Gastroesophageal sphincter (tissue), 4 donors: ENCODE measurements at regions not wholly inside any gene's neighbourhood (a gene's known extent, or its start where the extent isn't known, plus 50 kb on each side); places are given as distances from the start of the nearest gene placed in this dataset.
"Not testable (repeated sequence)": the region's sequence is repeated elsewhere in the genome, so short reads cannot be mapped to it uniquely, and the experiment has no call there.

Source experiments
- ATAC-seq: fragments of 150-250 bp; one replicate; pipeline ENCODE4 v1.9.1; 2016; ENCODE audit warnings: mild to moderate bottlenecking, moderate library complexity
- H3K27ac ChIP-seq, 4 donors: fragments of 200-600 bp; sonication (generic) in 3 of 4; 1 replicate in 3 of 4; 2 replicates in 1 of 4; pipeline ENCODE4 v1.5.1; 2016 to 2019
- H3K27me3 ChIP-seq: fragments of 200-600 bp; sonication (generic); one replicate; pipeline ENCODE4 v1.5.1; 2019
- H3K36me3 ChIP-seq, 2 donors: fragments of 200-600 bp; sonication (generic); one replicate each; pipeline ENCODE4 v1.5.1; 2019; ENCODE audit warnings: control low read depth in 1 of 2
- H3K4me1 ChIP-seq, 3 donors: fragments of 200-600 bp; sonication (generic); 1 replicate in 2 of 3; 2 replicates in 1 of 3; pipeline ENCODE4 v1.5.1; 2016 to 2019; ENCODE audit warnings: control low read depth in 2 of 3
- H3K4me3 ChIP-seq, 2 donors: fragments of 200-600 bp; sonication (generic); one replicate each; pipeline ENCODE4 v1.5.1; 2019; ENCODE audit warnings: mild to moderate bottlenecking in 1 of 2, moderate library complexity in 1 of 2
- H3K9me3 ChIP-seq, 3 donors: fragments of 200-600 bp; sonication (generic); one replicate each; pipeline ENCODE4 v1.5.1; 2017 to 2019; ENCODE audit warnings: control low read depth in 2 of 3
- EP300 ChIP-seq: sonication (generic); formaldehyde crosslinking; IDR thresholded peaks from one replicate; pipeline ENCODE4 v1.6.1; 2017; ENCODE audit warnings: antibody characterized with exemption, mild to moderate bottlenecking
- POLR2A ChIP-seq, 2 donors: fragments of 450-650 bp; IDR thresholded peaks; one replicate each; pipeline ENCODE4 v1.6.1; 2017; ENCODE audit warnings: antibody characterized with exemption in 2 of 2, mild to moderate bottlenecking in 2 of 2, moderate library complexity in 1 of 2
- POLR2AphosphoS5 ChIP-seq: sonication (generic); formaldehyde crosslinking; IDR thresholded peaks from one replicate; pipeline ENCODE4 v1.6.1; 2017; ENCODE audit warnings: antibody characterized with exemption
- WGBS, 2 donors: methylation state at CpG; one replicate each; pipeline ENCODE4 v1.1.5; 2018; ENCODE audit warnings: low coverage in 1 of 2; 5-methylcytosine and 5-hydroxymethylcytosine counted together
- TF ChIP-seq, protein P1 (sequence below), 4 experiments: fragments of 200-600 bp in 2 of 4; fragments of 450-650 bp in 2 of 4; sonication (generic) in 1 of 4; IDR thresholded peaks; one replicate each; pipeline ENCODE4 v1.5.1; 2017 to 2019; ENCODE audit warnings: antibody characterized with exemption in 4 of 4, mild to moderate bottlenecking in 2 of 4, moderate library complexity in 2 of 4

DNA sequence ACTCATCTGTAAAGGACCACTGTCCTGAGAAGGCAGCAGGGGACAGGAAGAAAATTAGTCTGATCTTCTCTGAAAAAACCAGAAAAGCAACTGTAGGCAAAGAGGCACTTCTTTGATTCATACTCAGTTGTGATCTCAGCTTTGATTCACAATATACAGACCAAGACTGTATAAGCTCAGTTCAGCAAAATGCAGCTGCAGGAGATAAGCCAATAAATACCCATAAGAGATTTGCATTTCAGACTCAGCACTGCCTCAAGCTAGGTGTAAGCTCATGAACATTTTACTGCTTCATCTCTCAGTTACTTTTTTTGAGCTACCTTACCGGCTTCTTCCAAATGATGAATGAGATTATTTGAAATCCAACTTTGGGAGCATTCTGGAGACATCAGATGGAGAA, 64.2 kb upstream of the LYZL1 start:
- Histone ChIP-seq H3K27ac (no peak overlapping the region), H3K4me3 (no peak overlapping the region), H3K4me1 (no peaks in the 10 kb centered on the region), H3K36me3 (no peaks in the 10 kb centered on the region), H3K27me3 (peaks cover 59% of the 10 kb centered on the region), H3K9me3 (no peaks in the 10 kb centered on the region)
- no peak for TF ChIP-seq EP300
- no peak for TF ChIP-seq POLR2AphosphoS5
- no peak for TF ChIP-seq POLR2A (IDR thresholded peaks at IDR 0.05)
- TF ChIP-seq, protein P1, sequence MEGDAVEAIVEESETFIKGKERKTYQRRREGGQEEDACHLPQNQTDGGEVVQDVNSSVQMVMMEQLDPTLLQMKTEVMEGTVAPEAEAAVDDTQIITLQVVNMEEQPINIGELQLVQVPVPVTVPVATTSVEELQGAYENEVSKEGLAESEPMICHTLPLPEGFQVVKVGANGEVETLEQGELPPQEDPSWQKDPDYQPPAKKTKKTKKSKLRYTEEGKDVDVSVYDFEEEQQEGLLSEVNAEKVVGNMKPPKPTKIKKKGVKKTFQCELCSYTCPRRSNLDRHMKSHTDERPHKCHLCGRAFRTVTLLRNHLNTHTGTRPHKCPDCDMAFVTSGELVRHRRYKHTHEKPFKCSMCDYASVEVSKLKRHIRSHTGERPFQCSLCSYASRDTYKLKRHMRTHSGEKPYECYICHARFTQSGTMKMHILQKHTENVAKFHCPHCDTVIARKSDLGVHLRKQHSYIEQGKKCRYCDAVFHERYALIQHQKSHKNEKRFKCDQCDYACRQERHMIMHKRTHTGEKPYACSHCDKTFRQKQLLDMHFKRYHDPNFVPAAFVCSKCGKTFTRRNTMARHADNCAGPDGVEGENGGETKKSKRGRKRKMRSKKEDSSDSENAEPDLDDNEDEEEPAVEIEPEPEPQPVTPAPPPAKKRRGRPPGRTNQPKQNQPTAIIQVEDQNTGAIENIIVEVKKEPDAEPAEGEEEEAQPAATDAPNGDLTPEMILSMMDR (IDR thresholded peaks at IDR 0.05): no peak
- 40% methylated on average over 1 of the region's 1 CpG; no CpG with 5 or more reads in 1 of the 2 donors for WGBS, 2 donors
- no peak for ATAC-seq

DNA sequence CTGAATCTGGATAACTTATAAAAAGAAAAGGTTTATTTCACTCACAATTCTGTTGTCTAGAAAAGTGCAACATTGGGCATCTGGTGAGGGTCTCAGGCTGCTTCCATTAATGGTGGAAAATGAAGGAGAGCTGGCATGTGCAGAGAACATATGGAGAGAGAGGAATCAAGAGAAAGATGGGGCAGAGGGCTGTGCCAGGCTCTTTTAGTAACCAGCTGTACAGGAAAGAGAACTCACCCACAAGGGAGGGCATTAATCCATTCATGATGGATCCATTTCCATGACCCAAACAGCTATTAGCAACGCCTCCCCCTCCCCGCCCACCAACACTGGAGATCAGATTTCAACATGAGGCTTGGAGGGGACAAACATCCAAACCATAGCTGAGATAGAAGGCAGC, 61.7 kb upstream of the LYZL1 start:
- H3K36me3 ChIP-seq: no peaks in the 10 kb centered on the region
- no peaks in the 10 kb centered on the region for H3K4me1 ChIP-seq
- no peak for ATAC-seq
- no peak overlapping the region for H3K4me3 ChIP-seq
- H3K27me3 ChIP-seq: peaks cover 72% of the 10 kb centered on the region
- 58 to 73% methylated on average over 2 of the region's 2 CpGs for WGBS, 2 donors
- H3K9me3 ChIP-seq: no peaks in the 10 kb centered on the region
- TF ChIP-seq EP300 (no peak), POLR2AphosphoS5 (no peak), POLR2A (IDR thresholded peaks at IDR 0.05) (no peak)
- TF ChIP-seq, protein P1 (IDR thresholded peaks at IDR 0.05): no peak
- H3K27ac ChIP-seq: no peak overlapping the region

DNA sequence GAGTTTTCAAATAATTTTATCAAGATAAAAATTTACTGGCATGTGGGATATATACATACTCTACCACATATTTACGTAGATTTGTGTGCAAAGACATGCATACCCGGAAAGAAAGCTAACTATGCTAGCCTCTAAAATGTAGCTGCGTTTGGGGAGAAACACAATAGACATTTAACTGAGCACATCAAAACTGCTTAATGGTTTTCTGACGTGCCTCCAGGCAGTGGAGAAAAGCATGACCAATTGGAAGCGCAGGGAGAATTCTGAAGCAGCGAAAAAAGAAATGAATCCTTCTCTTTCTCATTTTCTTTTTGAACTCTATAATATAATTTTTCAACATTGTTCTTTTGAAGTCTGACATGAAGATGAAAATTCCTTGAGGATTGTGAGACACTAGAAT, 60.3 kb upstream of the LYZL1 start:
- no peak overlapping the region for H3K4me3 ChIP-seq
- TF ChIP-seq POLR2A (IDR thresholded peaks at IDR 0.05) (no peak), POLR2AphosphoS5 (no peak), EP300 (no peak)
- TF ChIP-seq, protein P1 (IDR thresholded peaks at IDR 0.05): no peak
- no peaks in the 10 kb centered on the region for H3K4me1 ChIP-seq
- no peak overlapping the region for H3K27ac ChIP-seq
- WGBS, 2 donors: 64 to 75% methylated on average over 6 of the region's 6 CpGs
- no peaks in the 10 kb centered on the region for H3K9me3 ChIP-seq
- H3K27me3 ChIP-seq: peaks cover 68% of the 10 kb centered on the region
- ATAC-seq: no peak
- H3K36me3 ChIP-seq: no peaks in the 10 kb centered on the region

DNA sequence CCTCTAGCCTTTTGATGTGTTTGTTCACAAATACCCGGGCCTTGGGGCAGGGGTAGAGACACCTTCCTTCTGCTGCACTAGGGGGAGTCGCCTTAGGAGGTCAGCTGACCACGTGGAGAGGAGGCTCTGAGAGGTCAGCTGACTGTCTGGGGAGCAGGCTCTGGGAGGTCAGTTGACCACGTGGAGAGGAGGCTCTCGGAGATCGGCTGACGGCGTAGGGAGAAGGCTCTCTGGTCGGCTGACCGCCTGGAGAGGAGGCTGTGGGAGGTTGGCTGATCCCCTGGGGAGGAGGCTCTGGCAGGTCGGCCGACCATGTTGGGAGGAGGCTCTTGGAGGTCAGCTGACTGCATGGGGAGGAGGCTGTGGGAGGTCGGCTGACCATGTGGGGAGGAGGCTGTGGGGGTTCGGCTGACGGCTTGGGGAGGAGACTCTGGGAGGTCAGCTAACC, 59.6 kb upstream of the LYZL1 start:
- Histone ChIP-seq H3K9me3 (no peaks in the 10 kb centered on the region), H3K4me3 (no peak overlapping the region), H3K36me3 (no peaks in the 10 kb centered on the region), H3K4me1 (no peaks in the 10 kb centered on the region), H3K27ac (no peak overlapping the region), H3K27me3 (peaks cover 60% of the 10 kb centered on the region)
- WGBS, 2 donors: 83 to 93% methylated on average over 3 to 12 of the region's 15 CpGs
- no peak for ATAC-seq
- TF ChIP-seq POLR2A (IDR thresholded peaks at IDR 0.05) (no peak), POLR2AphosphoS5 (no peak), EP300 (no peak)

DNA sequence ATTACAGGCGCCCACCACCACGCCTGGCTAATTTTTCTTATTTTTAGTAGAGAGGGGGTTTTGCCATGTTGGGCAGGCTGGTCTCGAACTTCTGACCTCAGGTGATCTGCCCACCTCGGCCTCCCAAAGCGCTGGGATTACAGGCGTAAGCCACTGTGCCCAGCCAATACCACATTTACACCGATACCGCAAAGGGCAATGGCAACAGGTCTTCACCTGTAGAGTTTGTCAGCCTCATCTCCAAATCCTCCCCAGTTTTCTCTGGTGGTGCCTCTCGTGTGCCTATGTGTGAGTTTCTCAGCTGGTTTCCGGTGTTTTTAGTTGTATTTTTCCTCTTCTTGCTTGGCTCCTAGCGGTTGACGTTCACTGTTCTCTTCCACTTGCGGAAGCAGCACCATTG, 52.0 kb upstream of the LYZL1 start:
- H3K36me3 ChIP-seq, H3K4me3 ChIP-seq, H3K4me1 ChIP-seq, H3K9me3 ChIP-seq, ATAC-seq, H3K27ac ChIP-seq: not testable (repeated sequence)
- H3K27me3 ChIP-seq: peaks cover 38% of the 10 kb centered on the region
- 100% methylated on average over 8 of the region's 13 CpGs; no CpG with 5 or more reads in 1 of the 2 donors for WGBS, 2 donors

DNA sequence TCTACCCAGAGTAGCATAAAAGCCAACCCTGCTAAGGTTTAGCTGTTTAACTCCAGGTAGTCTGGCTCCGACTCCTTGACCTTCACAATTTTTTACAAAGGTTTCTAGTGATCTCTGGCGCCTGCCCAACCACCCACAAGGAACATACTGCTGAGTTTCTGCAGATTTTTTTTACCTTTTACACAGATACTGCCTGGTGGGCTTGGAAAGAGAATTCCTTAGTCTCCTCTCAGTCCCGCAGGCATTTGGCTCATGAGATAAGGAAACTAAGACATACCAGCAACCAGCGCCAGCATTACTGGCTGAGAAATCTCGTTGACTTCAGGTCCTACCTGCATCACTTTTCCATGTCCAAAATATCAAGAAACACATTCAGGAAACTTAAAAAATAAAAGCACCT, 51.1 kb upstream of the LYZL1 start:
- no peak for ATAC-seq
- H3K36me3 ChIP-seq: no peaks in the 10 kb centered on the region

More for the DNA sequence above, 51.1 kb upstream of the LYZL1 start:
- H3K9me3 ChIP-seq: no peaks in the 10 kb centered on the region
- TF ChIP-seq EP300 (no peak), POLR2AphosphoS5 (no peak), POLR2A (IDR thresholded peaks at IDR 0.05) (no peak)
- TF ChIP-seq, protein P1 (IDR thresholded peaks at IDR 0.05): no peak
- no peaks in the 10 kb centered on the region for H3K4me1 ChIP-seq
- H3K27ac ChIP-seq: no peak overlapping the region
- peaks cover 32% of the 10 kb centered on the region for H3K27me3 ChIP-seq
- 55 to 66% methylated on average over 4 to 5 of the region's 5 CpGs for WGBS, 2 donors
- H3K4me3 ChIP-seq: no peak overlapping the region
